GM06990 (cell line): ENCODE measurements at regions not wholly inside any gene's neighbourhood (a gene's known extent, or its start where the extent isn't known, plus 50 kb on each side); places are given as distances from the start of the nearest gene placed in this dataset.

ENCODE experiments used
- DNase-seq: peaks from one replicate; pipeline ENCODE4 v3.0.0-alpha.2; 2011; ENCODE audit not compliant: insufficient read length; ENCODE audit errors: extremely low read depth
- H3K27me3 ChIP-seq: replicated peaks from 2 replicates; pipeline ENCODE4 v1.6.0; 2011; ENCODE audit warnings: low read length; ENCODE audit not compliant: control insufficient read depth, insufficient read depth
- H3K36me3 ChIP-seq: 2 replicates; pipeline ENCODE4 v1.5.1; 2011; ENCODE audit warnings: low read length; ENCODE audit not compliant: control insufficient read depth, insufficient read depth
- H3K4me3 ChIP-seq: replicated peaks from 2 replicates; pipeline ENCODE4 v1.5.1; 2011; ENCODE audit warnings: low read depth, mild to moderate bottlenecking, control low read depth, low read length
- TF ChIP-seq, protein P1 (sequence below): IDR thresholded peaks from 2 replicates; pipeline ENCODE4 v1.5.1; 2011; ENCODE audit warnings: low read length, control low read depth, mild to moderate bottlenecking, inconsistent platforms; ENCODE audit not compliant: insufficient read depth, poor library complexity, severe bottlenecking

DNA sequence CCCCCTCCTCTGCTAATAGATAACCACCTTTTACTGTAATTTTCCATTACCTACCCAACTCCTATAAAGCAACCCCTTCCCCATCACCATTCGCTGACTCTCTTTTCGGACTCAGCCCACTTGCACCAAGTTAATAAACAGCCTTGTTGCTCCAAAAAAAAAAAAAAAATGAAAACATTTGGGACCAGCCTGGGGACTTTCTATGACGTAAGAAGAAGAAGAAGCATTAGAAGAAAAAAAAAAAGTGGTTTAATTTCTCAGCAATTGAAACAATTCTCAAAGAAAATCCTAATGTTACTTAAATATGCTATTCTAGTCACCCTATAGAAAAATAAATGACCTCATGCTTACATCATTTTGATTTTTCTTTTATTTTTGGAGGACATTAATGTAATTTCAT is 301.5 kb upstream of the ANO3 start:
- no peaks in the 10 kb centered on the region for H3K36me3 ChIP-seq
- no peaks in the 10 kb centered on the region for H3K27me3 ChIP-seq
- H3K4me3 ChIP-seq = no peak overlapping the region
- TF ChIP-seq, protein P1, sequence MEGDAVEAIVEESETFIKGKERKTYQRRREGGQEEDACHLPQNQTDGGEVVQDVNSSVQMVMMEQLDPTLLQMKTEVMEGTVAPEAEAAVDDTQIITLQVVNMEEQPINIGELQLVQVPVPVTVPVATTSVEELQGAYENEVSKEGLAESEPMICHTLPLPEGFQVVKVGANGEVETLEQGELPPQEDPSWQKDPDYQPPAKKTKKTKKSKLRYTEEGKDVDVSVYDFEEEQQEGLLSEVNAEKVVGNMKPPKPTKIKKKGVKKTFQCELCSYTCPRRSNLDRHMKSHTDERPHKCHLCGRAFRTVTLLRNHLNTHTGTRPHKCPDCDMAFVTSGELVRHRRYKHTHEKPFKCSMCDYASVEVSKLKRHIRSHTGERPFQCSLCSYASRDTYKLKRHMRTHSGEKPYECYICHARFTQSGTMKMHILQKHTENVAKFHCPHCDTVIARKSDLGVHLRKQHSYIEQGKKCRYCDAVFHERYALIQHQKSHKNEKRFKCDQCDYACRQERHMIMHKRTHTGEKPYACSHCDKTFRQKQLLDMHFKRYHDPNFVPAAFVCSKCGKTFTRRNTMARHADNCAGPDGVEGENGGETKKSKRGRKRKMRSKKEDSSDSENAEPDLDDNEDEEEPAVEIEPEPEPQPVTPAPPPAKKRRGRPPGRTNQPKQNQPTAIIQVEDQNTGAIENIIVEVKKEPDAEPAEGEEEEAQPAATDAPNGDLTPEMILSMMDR = no peak
- DNase-seq = no peak

DNA sequence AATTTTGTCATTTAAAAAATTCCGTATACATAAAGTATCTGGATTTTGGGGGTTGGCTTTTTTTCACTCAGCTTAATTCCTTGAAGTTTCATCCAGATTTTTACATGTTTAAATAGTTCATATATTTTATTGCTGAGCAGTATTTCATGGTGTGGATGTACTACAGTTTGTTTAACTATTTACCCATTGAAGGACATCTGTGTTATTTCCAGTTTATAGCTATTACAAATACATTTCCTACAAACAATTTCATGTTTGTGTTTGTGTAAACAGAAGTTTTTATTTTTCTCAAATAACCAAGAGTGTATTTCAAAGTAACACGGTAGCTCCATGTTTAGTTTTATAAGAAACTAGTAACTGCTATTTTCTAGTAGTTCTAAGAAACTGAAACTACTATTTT is 299.7 kb upstream of the ANO3 start:
- Histone ChIP-seq H3K27me3 (no peaks in the 10 kb centered on the region), H3K36me3 (no peaks in the 10 kb centered on the region), H3K4me3 (no peak overlapping the region)
- TF ChIP-seq, protein P1 = no peak
- DNase-seq = no peak

DNA sequence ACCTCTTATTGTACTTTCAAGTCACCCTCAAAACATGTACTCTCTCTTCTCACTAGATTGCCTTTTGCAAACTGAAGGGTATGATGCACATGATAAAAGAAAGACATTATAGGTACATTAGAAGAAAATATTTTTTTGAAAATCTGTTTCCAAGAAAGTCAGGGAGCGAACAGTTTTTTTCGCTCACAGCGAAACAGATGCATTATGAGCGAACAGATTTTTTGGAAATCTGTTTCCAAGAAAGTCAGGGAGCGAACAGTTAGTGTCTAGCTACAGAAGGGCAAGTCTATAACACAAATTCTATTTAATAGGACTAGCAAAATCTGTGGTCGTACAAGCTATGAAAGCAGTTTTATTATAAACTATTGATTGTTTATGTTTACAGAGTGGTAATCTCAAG is 296.2 kb upstream of the ANO3 start:
- TF ChIP-seq, protein P1 = no peak
- Histone ChIP-seq H3K4me3 (no peak overlapping the region), H3K36me3 (no peaks in the 10 kb centered on the region), H3K27me3 (no peaks in the 10 kb centered on the region)
- DNase-seq = no peak

DNA sequence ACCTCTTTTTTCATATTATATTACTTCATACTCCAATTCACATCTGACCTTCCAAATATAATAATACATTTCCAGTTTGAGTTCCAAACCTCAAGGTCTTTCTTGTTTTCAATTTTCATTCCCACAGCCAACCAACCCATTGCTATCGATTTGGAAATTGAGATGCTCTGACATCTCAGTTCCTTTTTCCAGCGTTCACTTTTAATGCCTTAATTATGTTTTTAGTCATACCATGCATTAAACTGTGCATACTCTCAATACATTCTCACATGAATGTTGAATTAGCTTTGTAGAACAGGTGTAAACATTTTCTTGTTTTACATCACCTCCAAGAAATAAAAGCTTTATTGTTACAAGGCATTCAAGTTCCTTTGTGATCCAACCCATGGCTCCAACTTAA is 294.2 kb upstream of the ANO3 start:
- Histone ChIP-seq H3K36me3 (no peaks in the 10 kb centered on the region), H3K27me3 (no peaks in the 10 kb centered on the region), H3K4me3 (no peak overlapping the region)
- TF ChIP-seq, protein P1 = no peak
- no peak for DNase-seq

DNA sequence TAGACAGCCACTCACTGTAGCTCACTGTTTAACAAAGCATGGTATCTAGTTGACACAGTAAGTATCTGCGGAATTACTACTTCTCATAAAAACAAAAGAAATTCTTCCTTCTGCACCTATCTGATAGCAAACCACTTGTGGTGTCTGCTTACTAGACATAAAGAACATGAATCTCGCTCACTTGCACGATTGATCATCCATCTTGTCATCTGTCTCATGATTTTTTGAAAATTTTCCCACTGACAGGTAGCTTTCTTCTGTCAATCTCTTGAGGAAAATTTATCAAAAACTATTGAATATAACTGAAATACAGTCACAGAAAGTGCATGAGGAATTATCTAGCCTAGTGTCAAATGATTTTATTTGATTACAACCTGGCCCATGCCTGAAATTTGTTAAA is 291.6 kb upstream of the ANO3 start:
- TF ChIP-seq, protein P1 = no peak

DNA sequence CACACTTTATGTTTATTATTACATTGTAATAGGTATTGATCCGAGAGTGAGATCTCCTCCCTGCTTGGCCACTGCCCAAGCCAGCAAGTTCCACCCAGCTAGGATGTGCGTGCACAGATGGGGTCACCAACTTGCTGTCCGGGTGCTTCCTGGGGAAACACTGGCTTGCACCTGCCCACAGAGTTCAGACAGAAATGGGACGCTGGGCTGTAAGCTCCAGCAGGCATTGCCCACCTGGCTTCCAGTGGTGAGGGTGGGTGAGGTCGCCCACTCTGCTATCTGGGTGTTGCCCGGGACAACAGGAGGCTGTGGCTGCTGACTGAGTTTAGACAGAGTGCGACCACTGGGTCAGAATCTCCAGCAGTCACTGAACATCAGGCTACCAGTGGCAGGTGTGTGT is 289.8 kb upstream of the ANO3 start:
- no peak for DNase-seq
- no peaks in the 10 kb centered on the region for H3K27me3 ChIP-seq
- H3K36me3 ChIP-seq = no peaks in the 10 kb centered on the region
- no peak overlapping the region for H3K4me3 ChIP-seq
- TF ChIP-seq, protein P1 = no peak

More for the DNA sequence above, 291.6 kb upstream of the ANO3 start:
- Histone ChIP-seq H3K27me3 (no peaks in the 10 kb centered on the region), H3K4me3 (no peak overlapping the region), H3K36me3 (no peaks in the 10 kb centered on the region)
- DNase-seq = no peak
